H9 (cell line): ENCODE measurements at regions not wholly inside any gene's neighbourhood (a gene's known extent, or its start where the extent isn't known, plus 50 kb on each side); places are given as distances from the start of the nearest gene placed in this dataset.

Experiments used
- DNase-seq: peaks from one replicate; pipeline ENCODE4 v3.0.0-alpha.2; 2017
- H2AFZ ChIP-seq: one replicate; pipeline ENCODE4 v1.6.1; 2013; ENCODE audit warnings: mild to moderate bottlenecking, low read length, control low read depth, moderate library complexity
- H2AK5ac ChIP-seq: 2 replicates; pipeline ENCODE4 v1.6.1; 2013; ENCODE audit warnings: low read length, control low read depth, mixed read lengths; ENCODE audit not compliant: insufficient read length
- H2BK120ac ChIP-seq: one replicate; pipeline ENCODE4 v1.6.1; 2013; ENCODE audit warnings: low read depth, mild to moderate bottlenecking, low read length, control low read depth, inconsistent platforms; ENCODE audit not compliant: poor library complexity, severe bottlenecking
- H2BK12ac ChIP-seq: 2 replicates; pipeline ENCODE4 v1.6.1; 2013; ENCODE audit warnings: low read length, control low read depth, mixed read lengths, low read depth; ENCODE audit not compliant: insufficient read length
- H2BK15ac ChIP-seq: 2 replicates; pipeline ENCODE4 v1.6.1; 2013; ENCODE audit warnings: low read depth, low read length, control low read depth
- H2BK20ac ChIP-seq: one replicate; pipeline ENCODE4 v1.6.1; 2013; ENCODE audit warnings: low read depth, mild to moderate bottlenecking, low read length, control low read depth, inconsistent platforms; ENCODE audit not compliant: poor library complexity, severe bottlenecking
- H2BK5ac ChIP-seq: 2 replicates; pipeline ENCODE4 v1.6.1; 2013; ENCODE audit warnings: low read length, control low read depth, mixed read lengths; ENCODE audit not compliant: insufficient read length
- H3K14ac ChIP-seq: 2 replicates; pipeline ENCODE4 v1.6.1; 2013; ENCODE audit warnings: low read length, control low read depth; ENCODE audit not compliant: insufficient read depth
- H3K18ac ChIP-seq: 2 replicates; pipeline ENCODE4 v1.6.1; 2013; ENCODE audit warnings: low read depth, mild to moderate bottlenecking, mixed read lengths, low read length, control low read depth; ENCODE audit not compliant: insufficient read length
- H3K23ac ChIP-seq: 2 replicates; pipeline ENCODE4 v1.6.1; 2013; ENCODE audit warnings: low read length, control low read depth, mixed read lengths, low read depth; ENCODE audit not compliant: insufficient read length
- H3K23me2 ChIP-seq: 2 replicates; pipeline ENCODE4 v1.6.1; 2013; ENCODE audit warnings: low read depth, mild to moderate bottlenecking, mixed read lengths, low read length, control low read depth; ENCODE audit not compliant: insufficient read length, poor library complexity, severe bottlenecking
- H3K27ac ChIP-seq: 2 replicates; pipeline ENCODE4 v1.5.1; 2013; ENCODE audit warnings: low read length, control low read depth, mixed read lengths, low read depth; ENCODE audit not compliant: insufficient read length
- H3K27me3 ChIP-seq: 2 replicates; pipeline ENCODE4 v1.6.1; 2013; ENCODE audit warnings: low read length, control low read depth, inconsistent platforms; ENCODE audit not compliant: insufficient read depth
- H3K4ac ChIP-seq: 2 replicates; pipeline ENCODE4 v1.6.1; 2013; ENCODE audit warnings: low read depth, mild to moderate bottlenecking, control low read depth, inconsistent platforms, low read length, moderate library complexity
- H3K4me1 ChIP-seq: 2 replicates; pipeline ENCODE4 v1.6.1; 2013; ENCODE audit warnings: low read length, control low read depth, inconsistent platforms; ENCODE audit not compliant: insufficient read depth
- H3K4me2 ChIP-seq: 2 replicates; pipeline ENCODE4 v1.6.1; 2013; ENCODE audit warnings: low read length, control low read depth, mixed read lengths; ENCODE audit not compliant: insufficient read length, insufficient read depth
- H3K56ac ChIP-seq: 2 replicates; pipeline ENCODE4 v1.6.1; 2013; ENCODE audit warnings: low read depth, mild to moderate bottlenecking, mixed read lengths, low read length, control low read depth; ENCODE audit not compliant: insufficient read length
- H3K79me1 ChIP-seq: 2 replicates; pipeline ENCODE4 v1.6.1; 2013; ENCODE audit warnings: low read depth, mild to moderate bottlenecking, moderate library complexity, low read length, control low read depth, inconsistent platforms; ENCODE audit not compliant: insufficient read depth, poor library complexity, severe bottlenecking
- H3K79me2 ChIP-seq: 2 replicates; pipeline ENCODE4 v1.6.1; 2013; ENCODE audit warnings: low read length, control low read depth, inconsistent platforms; ENCODE audit not compliant: insufficient read depth
- H3K9ac ChIP-seq: 2 replicates; pipeline ENCODE4 v1.6.1; 2013; ENCODE audit warnings: low read length, control low read depth, mixed read lengths; ENCODE audit not compliant: insufficient read length; ENCODE audit errors: extremely low read depth
- H3K9me3 ChIP-seq: one replicate; pipeline ENCODE4 v1.6.1; 2013; ENCODE audit warnings: low read depth, low read length, inconsistent platforms; ENCODE audit not compliant: control insufficient read depth
- H3T11ph ChIP-seq: one replicate; pipeline ENCODE4 v1.6.1; 2013; ENCODE audit warnings: mild to moderate bottlenecking, low read length, control low read depth, inconsistent platforms
- H4K20me1 ChIP-seq: one replicate; pipeline ENCODE4 v1.6.1; 2013; ENCODE audit not compliant: control insufficient read depth, insufficient read length, insufficient read depth
- H4K5ac ChIP-seq: 2 replicates; pipeline ENCODE4 v1.6.1; 2013; ENCODE audit warnings: low read depth, mild to moderate bottlenecking, mixed read lengths, low read length, control low read depth; ENCODE audit not compliant: insufficient read length
- H4K8ac ChIP-seq: replicated peaks from 2 replicates; pipeline ENCODE4 v1.6.1; 2013; ENCODE audit warnings: low read length, control low read depth, mixed read lengths, low read depth; ENCODE audit not compliant: insufficient read length
- H4K91ac ChIP-seq: 2 replicates; pipeline ENCODE4 v1.6.1; 2013; ENCODE audit warnings: low read depth, mild to moderate bottlenecking, moderate library complexity, mixed read lengths, low read length, control low read depth; ENCODE audit not compliant: insufficient read length
- H3K27ac Mint-ChIP-seq, 3 experiments: 2 replicates in 2 of 3; 3 replicates in 1 of 3; pipeline ENCODE4 v1.8.0; 2020 to 2021; ENCODE audit warnings: mixed read lengths in 3 of 3, mild to moderate bottlenecking in 1 of 3, moderate library complexity in 1 of 3
- H3K27me3 Mint-ChIP-seq: 2 replicates; pipeline ENCODE4 v1.8.0; 2021; ENCODE audit warnings: low read depth, mild to moderate bottlenecking, moderate library complexity, mixed read lengths
- H3K36me3 Mint-ChIP-seq, 3 experiments: 2 replicates in 2 of 3; 3 replicates in 1 of 3; pipeline ENCODE4 v1.8.0; 2020 to 2021; ENCODE audit warnings: low read depth in 3 of 3, mixed read lengths in 3 of 3; ENCODE audit not compliant: insufficient read depth in 1 of 3
- H3K4me1 Mint-ChIP-seq, 2 experiments: 2 replicates each; pipeline ENCODE4 v1.8.0; 2020; ENCODE audit warnings: mixed read lengths in 2 of 2
- H3K4me3 Mint-ChIP-seq, 2 experiments: 2 replicates in 1 of 2; 3 replicates in 1 of 2; pipeline ENCODE4 v1.8.0; 2020 to 2021; ENCODE audit warnings: mild to moderate bottlenecking in 2 of 2, mixed read lengths in 2 of 2, moderate library complexity in 1 of 2
- H3K9me3 Mint-ChIP-seq, 2 experiments: 2 replicates in 1 of 2; 3 replicates in 1 of 2; pipeline ENCODE4 v1.8.0; 2020; ENCODE audit warnings: mild to moderate bottlenecking in 2 of 2, mixed read lengths in 2 of 2, moderate library complexity in 1 of 2
- WGBS: extraction: QIAGEN DNeasy Blood & Tissue Kit; methylation state at CpG from one replicate; pipeline ENCODE4 v1.1.7; 2013; ENCODE audit warnings: missing lambda C conversion rate, low lambda C conversion rate, mixed read lengths; ENCODE audit not compliant: insufficient read length; ENCODE audit errors: extremely low coverage; 5-methylcytosine and 5-hydroxymethylcytosine counted together
- TF ChIP-seq, protein P1 (sequence below): fragments of 200-600 bp; sonication (generic); conservative IDR thresholded peaks from 3 replicates; pipeline ENCODE4 v1.8.0; 2021; ENCODE audit warnings: antibody characterized with exemption, mild to moderate bottlenecking

GRCh38 chr12:30263434-30263833 lies 432.2 kb downstream of the IPO8 start:
- no peak overlapping the region for H4K5ac ChIP-seq
- no peaks in the 10 kb centered on the region for H3K79me2 ChIP-seq
- H2BK12ac ChIP-seq: no peak overlapping the region
- no peak overlapping the region for H3K23ac ChIP-seq
- H3K18ac ChIP-seq: no peak overlapping the region
- no peak for DNase-seq
- H2BK120ac ChIP-seq: no peak overlapping the region
- no peaks in the 10 kb centered on the region for H3K9me3 ChIP-seq
- H3K4me1 Mint-ChIP-seq: no peaks in the 10 kb centered on the region
- H3K4me1 ChIP-seq: no peaks in the 10 kb centered on the region
- no peaks in the 10 kb centered on the region for H3K79me1 ChIP-seq
- no peak overlapping the region for H2AK5ac ChIP-seq
- H2BK20ac ChIP-seq: no peak overlapping the region
- H3K56ac ChIP-seq: no peak overlapping the region
- TF ChIP-seq, protein P1, sequence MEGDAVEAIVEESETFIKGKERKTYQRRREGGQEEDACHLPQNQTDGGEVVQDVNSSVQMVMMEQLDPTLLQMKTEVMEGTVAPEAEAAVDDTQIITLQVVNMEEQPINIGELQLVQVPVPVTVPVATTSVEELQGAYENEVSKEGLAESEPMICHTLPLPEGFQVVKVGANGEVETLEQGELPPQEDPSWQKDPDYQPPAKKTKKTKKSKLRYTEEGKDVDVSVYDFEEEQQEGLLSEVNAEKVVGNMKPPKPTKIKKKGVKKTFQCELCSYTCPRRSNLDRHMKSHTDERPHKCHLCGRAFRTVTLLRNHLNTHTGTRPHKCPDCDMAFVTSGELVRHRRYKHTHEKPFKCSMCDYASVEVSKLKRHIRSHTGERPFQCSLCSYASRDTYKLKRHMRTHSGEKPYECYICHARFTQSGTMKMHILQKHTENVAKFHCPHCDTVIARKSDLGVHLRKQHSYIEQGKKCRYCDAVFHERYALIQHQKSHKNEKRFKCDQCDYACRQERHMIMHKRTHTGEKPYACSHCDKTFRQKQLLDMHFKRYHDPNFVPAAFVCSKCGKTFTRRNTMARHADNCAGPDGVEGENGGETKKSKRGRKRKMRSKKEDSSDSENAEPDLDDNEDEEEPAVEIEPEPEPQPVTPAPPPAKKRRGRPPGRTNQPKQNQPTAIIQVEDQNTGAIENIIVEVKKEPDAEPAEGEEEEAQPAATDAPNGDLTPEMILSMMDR: no peak
- no peak overlapping the region for H4K91ac ChIP-seq
- H3K27me3 ChIP-seq: no peaks in the 10 kb centered on the region
- H4K20me1 ChIP-seq: no peaks in the 10 kb centered on the region
- H2BK5ac ChIP-seq: no peak overlapping the region
- H3K36me3 Mint-ChIP-seq: no peaks in the 10 kb centered on the region; a peak in 1 of 7 replicates
- H3K23me2 ChIP-seq: no peaks in the 10 kb centered on the region
- no peak overlapping the region for H3K27ac Mint-ChIP-seq
- H2BK15ac ChIP-seq: no peak overlapping the region
- no peak overlapping the region for H3K4ac ChIP-seq
- H3K4me2 ChIP-seq: no peak overlapping the region
- no peak overlapping the region for H3K9ac ChIP-seq
- no peak overlapping the region for H2AFZ ChIP-seq
- no CpG with 5 or more reads among the region's 2 CpGs for WGBS
- H4K8ac ChIP-seq: no peak overlapping the region
- peaks cover 0 to 3% of the 10 kb centered on the region in 2 experiments; a peak in 3 of 5 replicates for H3K9me3 Mint-ChIP-seq
- H3K27ac ChIP-seq: no peak overlapping the region
- no peak overlapping the region for H3K4me3 Mint-ChIP-seq
- H3K14ac ChIP-seq: no peak overlapping the region
- no peak overlapping the region for H3T11ph ChIP-seq
- no peaks in the 10 kb centered on the region; the same call in 1 of the 2 replicates for H3K27me3 Mint-ChIP-seq
